T-helper 1 cell treated with Interleukin-12 subunit alpha and Interleukin-12 subunit beta and Interleukin-4 antibody, amounts not matched to agents 30 μg/mL and 1 μg/mL, for 36 hours (primary cell): ENCODE measurements at regions not wholly inside any gene's neighbourhood (a gene's known extent, or its start where the extent isn't known, plus 50 kb on each side); places are given as distances from the start of the nearest gene placed in this dataset.

ENCODE experiments used
- H3K27ac Mint-ChIP-seq: one replicate; pipeline ENCODE4 v1.8.0; 2021; ENCODE audit warnings: mild to moderate bottlenecking, mixed read lengths
- H3K27me3 Mint-ChIP-seq: one replicate; pipeline ENCODE4 v1.8.0; 2021; ENCODE audit warnings: low read depth, mixed read lengths
- H3K36me3 Mint-ChIP-seq: one replicate; pipeline ENCODE4 v1.8.0; 2021; ENCODE audit warnings: low read depth, mixed read lengths
- H3K4me1 Mint-ChIP-seq: one replicate; pipeline ENCODE4 v1.8.0; 2021; ENCODE audit warnings: low read depth, mixed read lengths
- H3K4me3 Mint-ChIP-seq: one replicate; pipeline ENCODE4 v1.8.0; 2021; ENCODE audit warnings: mild to moderate bottlenecking, moderate library complexity, mixed read lengths
- H3K9me3 Mint-ChIP-seq: one replicate; pipeline ENCODE4 v1.8.0; 2021; ENCODE audit warnings: mixed read lengths

DNA sequence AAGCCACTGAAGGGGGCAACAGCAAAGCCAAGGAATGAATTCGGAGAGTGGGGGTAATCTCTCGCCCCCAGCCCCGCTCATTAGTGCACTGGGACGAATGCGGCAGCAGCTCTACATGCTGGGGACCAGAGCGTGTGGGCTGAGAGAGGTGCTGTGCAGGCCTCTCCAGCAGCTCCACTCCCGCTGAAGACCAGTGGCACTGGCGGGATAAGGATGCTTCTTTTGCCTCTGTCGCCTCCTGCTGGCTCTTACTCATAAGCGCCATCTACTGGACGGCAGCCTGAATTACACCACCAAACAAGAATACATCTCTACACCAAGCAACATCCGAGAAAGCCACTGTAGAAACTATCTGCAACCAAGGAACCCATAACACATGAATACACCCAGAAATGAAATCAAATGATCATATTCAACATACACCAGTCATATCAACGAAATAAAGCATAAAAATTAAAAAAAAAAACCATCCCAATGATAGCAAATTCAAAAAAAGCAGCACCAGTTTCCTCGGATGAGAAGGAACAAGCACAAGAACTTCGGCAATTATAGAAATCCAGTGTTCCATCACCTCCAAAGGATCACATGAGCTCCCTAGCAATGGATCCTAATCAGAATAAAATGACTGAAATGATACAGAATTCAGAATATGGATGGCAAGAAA, 79.0 kb upstream of the TMEM168 start:
- Mint-ChIP-seq H3K36me3 (no peaks in the 10 kb centered on the region), H3K4me3 (no peak overlapping the region), H3K27me3 (no peaks in the 10 kb centered on the region), H3K4me1 (peaks cover 9% of the 10 kb centered on the region), H3K27ac (no peak overlapping the region), H3K9me3 (no peaks in the 10 kb centered on the region)

DNA sequence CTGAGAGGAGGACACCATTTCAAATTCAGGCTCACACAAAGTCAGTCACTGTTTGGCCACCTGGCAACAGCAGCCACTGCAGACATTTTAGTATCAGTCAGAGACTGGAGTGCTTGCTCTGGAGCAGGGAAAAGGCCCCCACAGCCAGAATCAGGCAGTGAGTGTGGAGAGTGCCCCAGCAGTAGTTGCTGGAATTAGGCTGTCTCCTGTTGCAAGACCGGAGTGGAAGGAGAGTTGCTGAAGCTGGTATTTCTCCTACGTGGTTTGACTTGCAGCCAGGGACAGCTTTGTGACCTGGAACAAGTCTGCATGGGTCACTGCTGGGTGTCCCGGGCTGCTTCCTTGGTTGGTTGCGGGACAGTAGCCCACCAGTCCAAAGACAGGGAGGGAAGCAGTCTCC, 78.4 kb upstream of the TMEM168 start:
- Mint-ChIP-seq H3K4me3 (no peak overlapping the region), H3K4me1 (peaks cover 9% of the 10 kb centered on the region), H3K27me3 (no peaks in the 10 kb centered on the region)

DNA sequence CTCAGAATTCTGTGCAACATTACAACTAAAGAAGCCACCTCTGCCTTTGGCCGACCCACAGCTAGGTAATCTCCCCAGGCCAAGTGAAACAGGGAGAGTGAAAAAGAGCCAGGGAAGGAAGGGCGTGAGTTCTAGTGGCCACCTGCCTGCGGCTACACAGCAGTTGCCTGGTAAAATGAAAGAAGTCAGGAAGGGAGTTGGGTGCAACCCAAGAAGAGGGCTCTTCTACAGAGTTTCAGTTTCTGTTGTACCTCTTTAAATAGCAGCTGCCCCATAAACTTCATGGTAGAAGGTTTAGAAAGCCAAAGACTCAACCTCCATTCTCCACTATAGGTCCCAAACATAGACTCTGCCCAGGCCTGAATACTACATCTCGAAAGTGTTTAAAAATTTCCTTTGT, 76.2 kb upstream of the TMEM168 start:
- no peak overlapping the region for H3K4me3 Mint-ChIP-seq
- H3K27ac Mint-ChIP-seq: peak overlapping the region; percentile 8

More for the DNA sequence above, 78.4 kb upstream of the TMEM168 start:
- Mint-ChIP-seq H3K36me3 (no peaks in the 10 kb centered on the region), H3K9me3 (no peaks in the 10 kb centered on the region), H3K27ac (no peak overlapping the region)

GRCh38 chr7:112864380-112864779, 74.2 kb upstream of the TMEM168 start:
- Mint-ChIP-seq H3K9me3 (no peaks in the 10 kb centered on the region), H3K27ac (no peak overlapping the region), H3K36me3 (no peaks in the 10 kb centered on the region), H3K4me3 (no peak overlapping the region), H3K4me1 (peaks cover 9% of the 10 kb centered on the region), H3K27me3 (no peaks in the 10 kb centered on the region)

More for the DNA sequence above, 76.2 kb upstream of the TMEM168 start:
- Mint-ChIP-seq H3K36me3 (no peaks in the 10 kb centered on the region), H3K4me1 (peaks cover 9% of the 10 kb centered on the region), H3K27me3 (no peaks in the 10 kb centered on the region), H3K9me3 (no peaks in the 10 kb centered on the region)

GRCh38 chr7:112858838-112859237, 68.6 kb upstream of the TMEM168 start:
- H3K4me1 Mint-ChIP-seq: no peaks in the 10 kb centered on the region

GRCh38 chr7:112855227-112855626, 65.0 kb upstream of the TMEM168 start:
- Mint-ChIP-seq H3K27ac (no peak overlapping the region), H3K27me3 (no peaks in the 10 kb centered on the region), H3K4me3 (no peak overlapping the region), H3K9me3 (no peaks in the 10 kb centered on the region), H3K4me1 (peaks cover 4% of the 10 kb centered on the region), H3K36me3 (no peaks in the 10 kb centered on the region)

More at GRCh38 chr7:112858838-112859237, 68.6 kb upstream of the TMEM168 start:
- Mint-ChIP-seq H3K27me3 (no peaks in the 10 kb centered on the region), H3K9me3 (no peaks in the 10 kb centered on the region), H3K36me3 (no peaks in the 10 kb centered on the region), H3K27ac (no peak overlapping the region), H3K4me3 (no peak overlapping the region)

DNA sequence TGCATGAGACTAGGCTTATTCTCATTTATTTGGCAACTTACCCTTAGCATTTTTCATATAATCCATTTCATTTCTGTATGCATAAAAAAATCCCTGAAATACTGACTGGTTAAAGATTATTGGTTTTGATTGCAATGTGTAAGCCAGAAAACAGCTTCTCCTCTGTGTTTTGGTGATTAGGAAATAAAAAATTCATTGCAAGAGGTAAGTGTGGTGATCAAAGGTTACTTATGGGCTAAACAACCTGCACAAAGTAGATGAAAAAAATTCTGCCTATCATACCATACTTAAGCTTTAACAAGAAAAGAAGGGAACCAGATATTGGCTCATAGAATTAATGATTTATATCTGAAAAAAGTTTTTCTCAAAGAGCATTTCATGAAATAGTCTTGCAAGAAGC, 64.0 kb upstream of the TMEM168 start:
- Mint-ChIP-seq H3K27me3 (no peaks in the 10 kb centered on the region), H3K4me3 (no peak overlapping the region), H3K4me1 (peaks cover 4% of the 10 kb centered on the region), H3K27ac (no peak overlapping the region), H3K9me3 (no peaks in the 10 kb centered on the region), H3K36me3 (peaks cover 2% of the 10 kb centered on the region)

DNA sequence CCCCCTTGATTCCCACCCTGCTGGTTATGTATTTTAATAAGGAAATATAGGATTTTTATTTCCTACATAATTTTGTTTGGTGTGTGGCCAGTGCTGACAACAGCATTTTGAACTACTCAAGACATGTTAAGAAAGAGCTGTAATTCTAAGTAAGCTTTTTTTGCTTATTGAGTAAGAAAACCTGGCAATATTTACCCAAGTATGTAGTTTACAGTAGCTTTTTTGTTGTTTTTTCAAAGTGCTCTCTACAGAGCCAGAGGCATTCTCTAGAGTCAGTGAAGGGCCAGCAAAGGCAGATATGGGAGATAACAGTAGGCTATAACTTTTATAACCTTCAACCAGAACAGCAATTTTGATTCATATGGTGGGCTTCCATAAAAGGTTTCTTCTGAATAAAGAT, 63.2 kb upstream of the TMEM168 start:
- no peaks in the 10 kb centered on the region for H3K9me3 Mint-ChIP-seq
- H3K27me3 Mint-ChIP-seq: no peaks in the 10 kb centered on the region
- H3K27ac Mint-ChIP-seq: no peak overlapping the region
- peaks cover 4% of the 10 kb centered on the region for H3K4me1 Mint-ChIP-seq
- peaks cover 2% of the 10 kb centered on the region for H3K36me3 Mint-ChIP-seq
- H3K4me3 Mint-ChIP-seq: no peak overlapping the region

DNA sequence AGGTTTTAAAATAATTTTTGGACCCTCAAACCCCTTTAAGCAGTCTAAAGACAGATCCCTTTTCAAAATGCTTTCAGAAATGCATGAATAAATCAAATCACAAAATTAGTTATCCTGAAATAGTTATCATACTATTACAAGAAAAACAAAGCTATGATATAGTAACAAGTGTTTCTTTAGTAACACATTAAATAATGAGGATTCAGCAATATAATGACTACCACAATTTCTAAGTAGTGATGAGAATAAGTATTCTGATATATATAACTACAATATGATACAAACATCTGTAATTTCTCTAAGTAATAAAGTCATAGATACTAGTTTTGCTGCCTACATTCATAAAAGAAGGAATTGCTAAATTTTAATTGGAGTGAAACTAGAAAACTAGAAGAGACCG, 53.0 kb upstream of the TMEM168 start:
- H3K27ac Mint-ChIP-seq: no peak overlapping the region
- H3K4me3 Mint-ChIP-seq: no peak overlapping the region
- peaks cover 4% of the 10 kb centered on the region for H3K4me1 Mint-ChIP-seq
- H3K36me3 Mint-ChIP-seq: peaks cover 2% of the 10 kb centered on the region
- H3K9me3 Mint-ChIP-seq: peaks cover 3% of the 10 kb centered on the region
- H3K27me3 Mint-ChIP-seq: no peaks in the 10 kb centered on the region
